DMS 273 (cell line): ENCODE measurements at regions not wholly inside any gene's neighbourhood (a gene's known extent, or its start where the extent isn't known, plus 50 kb on each side); places are given as distances from the start of the nearest gene placed in this dataset.

Source experiments
- DNase-seq: peaks from one replicate; lab custom pipeline; 2025; ENCODE audit not compliant: unreplicated experiment; lab: John Stamatoyannopoulos, UW

DNA sequence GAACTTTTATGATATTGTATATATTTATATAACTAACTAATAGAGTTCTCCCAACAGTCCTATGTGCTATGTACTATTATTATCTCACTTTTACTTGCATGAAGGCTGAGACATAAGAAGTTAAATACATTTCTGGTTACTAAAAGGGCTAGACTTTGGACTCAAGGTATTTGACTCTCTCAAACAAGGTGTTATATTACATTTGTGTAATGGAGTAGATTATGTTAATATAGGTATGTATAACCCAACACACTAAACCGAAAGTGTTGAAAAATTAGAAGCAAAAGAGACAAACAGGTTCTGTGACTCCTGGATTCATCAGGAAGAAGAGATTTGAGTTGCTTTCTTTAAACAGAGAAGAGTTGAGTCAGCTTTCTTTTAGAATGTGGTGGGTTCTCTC, 733.6 kb upstream of the ZEB2 start:
- DNase-seq = no peak

DNA sequence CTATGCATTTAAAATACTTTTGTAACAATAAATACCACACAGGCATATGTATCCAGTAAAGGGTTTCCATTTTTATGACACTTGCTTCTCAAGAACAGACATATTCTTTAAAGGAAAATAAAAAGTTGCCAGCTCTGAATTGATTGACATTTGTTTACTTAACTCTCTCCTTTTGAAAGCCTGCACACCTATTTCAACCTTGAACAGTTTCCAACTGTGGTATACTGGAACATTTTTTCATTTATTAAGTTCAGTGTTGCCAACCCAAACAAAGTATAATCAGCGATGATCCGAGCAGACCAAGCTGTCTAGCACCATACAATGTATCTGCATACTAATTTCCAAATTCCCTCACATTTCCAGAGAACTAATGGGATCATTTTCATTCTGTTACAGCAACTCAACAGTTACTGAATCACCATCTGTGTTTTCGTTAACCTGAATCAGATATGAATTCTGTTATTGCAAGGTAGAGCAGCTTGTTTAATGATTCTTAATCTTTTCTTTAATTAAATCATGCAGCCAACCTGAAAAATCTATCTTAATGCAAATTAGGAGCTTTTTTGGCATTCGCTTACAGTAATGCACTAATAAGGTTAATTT, 725.5 kb upstream of the ZEB2 start:
- DNase-seq = peak; percentile 64

DNA sequence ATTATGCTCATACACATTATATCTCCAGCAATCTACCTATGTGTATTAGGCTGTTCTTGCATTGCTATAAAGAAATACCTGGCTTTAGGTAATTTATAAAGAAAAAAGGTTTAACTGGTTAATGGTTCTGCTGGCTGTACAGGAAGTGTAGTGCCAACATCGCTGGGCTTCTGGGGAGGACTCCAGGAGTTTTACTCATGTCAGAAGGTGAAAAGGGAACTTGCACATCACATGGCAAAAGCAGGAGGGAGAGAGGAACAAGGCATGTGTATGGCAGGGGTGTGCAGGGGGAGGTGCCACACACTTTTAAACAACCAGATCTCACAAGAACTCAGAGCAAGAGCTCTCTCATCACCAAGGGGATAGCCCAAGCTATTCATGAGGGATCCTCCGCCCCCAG, 715.4 kb upstream of the ZEB2 start:
- no peak for DNase-seq

DNA sequence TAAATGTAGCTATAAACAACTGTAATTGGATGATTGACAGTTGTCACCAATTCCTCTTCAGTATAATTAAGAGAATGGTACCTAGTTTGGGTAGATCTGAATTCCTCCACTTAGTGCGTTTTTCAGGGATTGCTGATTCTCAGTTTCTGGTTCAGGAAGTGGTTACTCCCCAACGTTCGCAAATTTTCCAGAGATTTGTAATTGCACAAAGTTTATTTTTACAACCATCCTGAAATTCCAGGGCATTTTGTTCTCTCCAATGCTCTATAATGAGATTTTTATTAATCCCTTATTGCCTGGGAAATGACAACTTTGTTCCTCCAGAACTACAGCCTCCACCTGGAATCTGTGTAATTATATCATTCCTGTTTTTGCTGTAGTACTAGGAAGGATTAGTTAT, 710.6 kb upstream of the ZEB2 start:
- DNase-seq = no peak

DNA sequence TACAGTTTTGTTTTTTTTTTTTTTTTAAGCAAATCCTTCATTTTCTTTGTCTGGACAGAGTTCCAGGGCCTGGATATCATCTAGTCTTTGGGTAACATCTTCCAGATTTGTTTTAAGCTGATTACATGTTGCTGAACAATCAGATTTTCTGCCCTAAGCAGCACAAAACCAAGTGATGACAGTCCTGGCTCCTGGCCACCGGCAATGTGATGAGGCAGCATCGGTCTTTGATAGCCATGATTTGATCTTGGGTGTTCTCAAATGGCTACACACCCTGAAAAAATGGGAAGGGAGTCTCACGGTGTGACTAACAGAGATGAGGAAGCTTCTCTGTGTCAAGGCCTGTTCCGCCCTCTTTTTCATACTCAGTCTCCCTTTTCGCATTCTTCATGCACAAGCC, 708.6 kb upstream of the ZEB2 start:
- no peak for DNase-seq

DNA sequence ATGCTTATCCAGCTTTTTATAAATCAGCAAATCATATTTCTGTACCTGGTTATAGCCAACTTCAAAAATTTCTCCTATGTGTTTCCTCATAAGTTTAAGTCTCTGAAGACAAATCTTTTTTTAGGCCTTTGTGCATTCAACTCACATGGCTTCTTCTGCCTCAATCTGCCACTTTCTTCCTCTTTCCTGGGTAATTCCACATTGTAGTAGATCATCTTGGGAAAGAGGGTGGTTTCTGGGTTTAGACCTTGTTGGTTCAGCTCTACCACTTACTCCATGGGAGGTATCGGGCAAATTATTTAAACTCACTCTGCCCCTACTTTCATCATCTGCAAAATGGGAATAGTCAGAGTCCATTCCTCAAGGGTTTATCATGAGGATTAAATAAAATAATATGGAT, 707.0 kb upstream of the ZEB2 start:
- no peak for DNase-seq

DNA sequence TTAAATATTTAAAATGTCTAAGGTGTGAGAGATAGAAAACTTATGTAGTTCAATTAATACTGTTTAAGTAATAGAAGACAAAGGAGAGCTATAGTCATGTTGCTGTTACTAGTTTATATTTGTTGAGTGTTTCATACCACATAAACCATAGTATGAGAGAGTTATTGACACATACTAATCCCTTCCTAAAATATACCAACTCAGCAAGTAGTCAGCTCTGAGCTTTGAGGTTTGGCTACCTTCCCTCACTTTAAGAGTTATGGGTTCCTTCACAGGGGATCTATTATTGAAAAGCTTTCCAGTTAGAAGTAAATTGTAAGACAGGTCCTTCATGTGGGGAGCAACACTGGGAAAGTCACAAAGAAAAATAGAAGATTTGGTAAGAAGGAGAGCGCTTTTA, 701.6 kb upstream of the ZEB2 start:
- no peak for DNase-seq

DNA sequence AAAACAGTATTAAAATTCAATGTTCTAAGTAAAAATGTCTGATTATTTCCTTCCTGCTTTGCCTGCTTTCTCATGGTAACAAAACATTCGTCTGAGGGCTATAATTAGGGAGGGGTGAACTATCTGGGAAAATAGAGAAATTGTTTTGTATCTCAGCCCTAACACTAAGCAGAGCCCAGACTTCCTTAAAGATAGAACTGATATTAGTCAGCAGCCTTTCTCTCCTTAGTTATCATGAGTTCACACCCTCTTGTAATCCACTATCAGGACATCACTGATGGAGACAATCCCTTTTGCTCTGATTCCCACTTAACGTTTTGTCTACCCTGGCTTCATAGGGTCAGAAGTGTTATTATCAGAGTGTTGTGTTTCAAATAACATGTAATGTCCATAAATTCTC, 701.1 kb upstream of the ZEB2 start:
- no peak for DNase-seq

DNA sequence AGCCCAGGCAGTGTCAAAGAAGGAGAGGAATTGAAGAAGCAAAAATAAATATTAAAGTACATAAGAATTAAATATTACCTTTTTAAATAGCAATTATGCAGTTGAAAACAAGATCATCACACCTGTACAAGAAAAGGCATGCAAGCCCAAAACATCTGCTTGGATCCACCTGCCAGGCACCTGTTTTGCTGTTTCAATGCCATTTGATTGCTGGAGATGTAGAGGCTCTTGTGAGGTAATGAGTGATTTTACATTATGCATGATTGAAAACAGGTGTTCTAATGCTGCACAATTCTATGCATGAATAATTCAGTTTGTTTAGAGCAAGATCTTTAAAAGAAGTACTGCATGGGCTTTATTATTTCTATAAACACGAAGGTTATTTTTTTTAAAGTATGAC, 700.6 kb upstream of the ZEB2 start:
- DNase-seq = peak; percentile 7

DNA sequence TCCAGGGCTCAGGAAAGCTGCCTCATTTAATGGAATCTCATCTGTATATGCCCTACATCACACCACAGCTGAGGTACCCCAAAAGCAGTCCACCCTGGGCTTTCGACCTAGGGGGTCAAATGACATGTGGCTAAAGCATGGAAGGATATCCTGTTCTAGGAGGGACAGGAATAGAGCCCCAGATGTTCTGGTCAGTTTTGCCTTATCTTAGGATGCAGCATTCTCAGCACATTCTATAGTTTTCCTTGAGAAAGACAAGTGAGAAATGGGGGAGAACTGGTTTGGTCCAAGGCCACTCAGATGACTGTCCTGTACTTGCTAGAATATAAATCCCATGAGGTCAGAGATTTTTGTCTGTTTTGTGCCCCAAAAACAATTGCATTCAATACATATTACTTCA, 688.0 kb upstream of the ZEB2 start:
- DNase-seq = no peak

DNA sequence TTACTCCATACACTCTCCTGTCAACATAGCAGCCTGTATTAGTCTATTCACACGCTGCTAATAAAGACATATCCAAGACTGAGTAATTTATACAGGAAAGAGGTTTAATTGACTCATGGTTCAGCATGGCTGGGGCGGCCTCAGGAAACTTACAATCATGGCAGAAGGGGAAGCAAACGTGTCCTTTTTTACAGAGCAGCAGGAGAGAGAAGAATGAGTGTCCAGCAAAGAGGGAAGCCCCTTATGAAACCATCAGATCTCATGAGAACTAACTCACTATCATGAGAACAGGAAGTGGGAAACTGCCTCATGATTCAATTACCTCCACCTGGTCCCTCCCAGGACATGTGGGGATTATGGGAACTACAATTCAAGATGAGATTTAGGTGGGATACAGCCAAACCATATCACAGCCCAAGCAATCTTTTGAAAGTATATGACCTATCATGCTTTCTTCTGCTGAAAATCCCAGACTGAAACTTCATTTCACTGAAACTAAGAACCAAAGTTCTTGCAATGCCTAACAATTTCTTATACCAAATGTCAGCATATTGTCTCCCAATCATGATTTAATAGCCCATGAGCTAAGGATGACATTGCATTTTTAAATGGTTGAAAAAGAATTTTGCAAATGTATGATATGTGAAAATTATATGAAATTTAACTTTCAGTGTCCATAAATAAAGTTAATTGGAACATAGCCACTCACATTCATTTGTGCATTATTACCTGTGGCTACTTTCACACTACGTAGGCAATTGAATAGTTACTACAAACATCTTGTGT, 686.8 kb upstream of the ZEB2 start:
- DNase-seq = no peak

DNA sequence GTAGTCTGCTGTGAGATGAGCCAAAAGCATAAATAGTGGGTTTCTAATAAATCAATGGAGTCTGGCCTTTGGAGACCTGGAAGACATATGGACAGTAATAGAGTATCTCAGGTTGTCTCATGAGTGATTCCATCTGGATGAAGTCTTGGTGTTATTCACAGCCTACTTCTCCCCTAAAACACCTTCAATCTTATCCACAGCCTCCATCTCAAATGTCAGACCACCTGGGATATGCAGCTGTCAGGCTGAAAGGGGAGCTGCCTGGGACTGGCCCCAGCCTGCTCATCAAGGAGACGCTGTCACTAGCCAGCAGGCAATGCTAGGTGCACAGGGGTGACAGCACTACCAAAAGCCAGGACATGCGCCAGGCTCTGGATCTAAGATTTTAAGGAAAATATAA, 684.0 kb upstream of the ZEB2 start:
- peak; percentile 95 for DNase-seq

DNA sequence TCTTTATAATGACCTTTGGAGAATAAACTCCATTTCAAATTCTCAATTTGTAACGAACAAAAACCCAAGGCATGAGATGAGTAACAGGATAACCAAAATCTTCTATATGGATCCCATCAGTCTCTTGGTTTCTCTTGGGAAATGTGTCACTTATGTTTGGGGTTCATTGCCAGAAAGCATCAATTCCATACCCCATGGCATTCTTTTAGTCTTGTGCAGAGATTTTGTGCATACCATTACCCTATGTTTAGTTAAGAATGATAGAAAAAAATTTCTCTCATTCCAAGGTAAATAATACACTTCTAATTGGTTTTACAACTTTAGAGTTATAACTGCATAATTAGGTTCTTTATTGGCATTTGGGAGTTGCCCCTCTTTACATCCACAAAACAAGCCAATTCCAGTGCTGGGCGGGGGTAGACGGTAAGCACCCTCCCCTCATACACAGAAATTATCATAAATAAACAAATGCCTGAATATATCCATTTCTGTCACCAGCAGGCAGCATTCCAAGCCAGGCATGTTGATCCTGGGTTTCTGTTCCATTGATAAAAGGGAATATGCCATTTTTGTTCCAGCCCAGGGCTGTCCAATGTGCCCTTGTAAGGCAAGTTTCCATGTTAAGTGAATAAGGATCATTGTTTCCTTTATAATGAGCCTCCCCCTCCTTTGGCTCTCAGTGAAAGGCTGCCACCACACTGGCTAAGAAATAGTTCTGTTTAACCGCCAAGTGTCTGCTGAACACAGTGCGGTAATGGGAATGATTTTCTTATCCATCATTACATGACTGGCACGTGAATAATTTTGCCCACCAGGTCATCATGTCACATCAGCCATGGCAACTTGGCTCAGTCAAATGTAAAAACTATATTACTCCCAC, 680.1 kb upstream of the ZEB2 start:
- DNase-seq = no peak

DNA sequence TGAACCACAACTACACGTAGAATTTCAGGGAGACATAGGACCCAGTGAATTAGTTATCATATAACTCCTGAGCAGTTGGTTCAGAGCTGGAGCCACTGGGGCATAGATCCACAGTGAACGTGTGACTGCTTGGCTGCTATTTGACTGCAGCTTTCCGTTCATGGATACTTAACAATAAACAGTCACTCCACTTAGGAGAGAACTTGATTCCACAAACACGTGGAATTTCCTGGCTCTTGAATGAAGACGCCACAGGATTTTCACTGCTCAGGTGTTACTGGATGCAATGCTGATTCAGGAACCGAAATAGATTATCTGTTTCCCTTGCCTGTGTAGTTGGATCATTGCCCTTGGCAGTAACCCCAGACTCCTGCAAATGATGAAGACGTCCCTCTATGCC, 679.1 kb upstream of the ZEB2 start:
- DNase-seq = no peak

DNA sequence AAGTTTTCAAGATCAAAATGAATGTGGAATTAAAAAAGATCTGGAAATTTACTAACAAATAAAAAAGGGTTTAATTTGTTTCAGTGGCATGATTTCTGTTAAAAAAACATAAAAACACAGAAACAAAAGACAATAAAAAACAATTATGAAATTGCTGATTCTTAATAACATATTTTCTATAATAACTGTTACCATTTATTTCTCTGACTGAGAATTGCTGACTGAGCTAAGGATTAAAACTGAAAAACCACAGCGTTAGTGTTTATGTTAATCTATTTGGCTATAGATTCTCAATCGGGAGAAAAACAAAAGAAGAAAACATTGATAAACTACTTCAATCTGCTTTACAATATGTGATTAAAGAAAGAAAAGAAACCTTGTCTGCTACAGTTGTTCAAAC, 678.6 kb upstream of the ZEB2 start:
- DNase-seq = no peak

DNA sequence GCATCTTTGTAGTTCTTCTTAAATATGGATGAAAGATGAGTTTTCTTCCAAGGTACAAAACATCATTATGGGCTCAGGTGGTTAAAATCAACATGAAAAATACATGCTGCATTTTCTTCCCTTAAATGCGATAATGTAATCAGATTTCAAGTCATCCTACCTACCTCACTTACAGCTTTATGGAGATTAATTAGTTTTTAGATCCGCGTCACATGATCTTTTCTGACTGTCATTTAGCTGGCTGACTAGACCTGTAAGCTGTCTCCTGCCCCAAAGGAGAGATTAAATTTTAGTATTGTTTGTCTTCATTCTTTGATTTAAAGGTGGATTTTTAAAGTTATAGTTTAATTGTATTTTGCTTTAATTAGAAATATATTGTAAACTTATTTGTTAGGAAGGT, 678.0 kb upstream of the ZEB2 start:
- DNase-seq = no peak

DNA sequence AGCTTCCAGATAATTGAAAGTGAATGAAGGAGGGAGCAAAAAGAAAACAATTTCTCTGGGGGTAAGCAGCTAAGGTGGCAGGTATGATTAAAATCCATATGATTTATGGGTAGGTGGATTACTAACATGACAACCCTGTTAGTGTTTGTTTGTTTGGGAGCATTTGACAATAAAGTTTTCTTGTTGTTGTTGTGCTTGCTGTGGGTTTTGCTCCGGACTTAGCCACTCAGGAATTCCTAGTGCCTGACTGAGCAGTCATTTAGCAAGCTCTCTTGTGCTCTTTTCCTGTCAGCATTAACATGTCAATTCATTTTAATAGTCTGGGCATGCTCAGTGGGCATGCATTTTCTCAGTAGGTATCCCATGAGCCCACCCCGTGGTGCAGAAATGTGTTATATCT, 674.8 kb upstream of the ZEB2 start:
- no peak for DNase-seq

DNA sequence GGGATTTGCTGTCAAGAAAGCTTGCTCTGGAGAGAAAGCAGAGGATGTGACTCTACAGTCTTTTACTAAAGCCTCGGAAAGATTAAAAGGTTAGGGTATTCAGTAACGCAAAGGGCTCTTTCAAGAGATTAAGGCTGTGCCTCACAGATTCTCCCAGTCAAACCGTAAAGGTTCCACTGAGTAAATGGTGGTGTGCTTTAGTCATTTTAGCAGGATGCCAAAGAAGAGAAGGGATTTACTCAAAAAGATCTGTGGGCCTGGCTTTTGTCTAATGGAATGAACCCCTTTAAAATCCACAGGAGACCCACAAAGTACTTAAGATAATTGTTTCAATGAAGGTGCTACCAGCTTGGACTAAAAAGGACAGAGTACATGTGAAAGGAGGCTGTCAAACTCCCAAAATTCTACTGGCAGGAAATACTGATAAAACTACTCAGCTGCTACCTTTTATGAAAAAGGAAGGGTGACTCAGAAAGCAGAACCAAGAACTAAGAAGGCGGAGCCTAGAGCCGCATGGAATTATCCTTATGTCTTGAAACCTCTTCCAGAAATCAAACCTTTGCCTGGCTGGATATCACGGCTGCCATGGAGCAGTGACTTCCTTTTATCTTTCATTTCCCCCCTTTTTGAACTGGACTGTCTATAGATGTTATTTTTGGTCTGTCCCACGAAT, 670.2 kb upstream of the ZEB2 start:
- no peak for DNase-seq

DNA sequence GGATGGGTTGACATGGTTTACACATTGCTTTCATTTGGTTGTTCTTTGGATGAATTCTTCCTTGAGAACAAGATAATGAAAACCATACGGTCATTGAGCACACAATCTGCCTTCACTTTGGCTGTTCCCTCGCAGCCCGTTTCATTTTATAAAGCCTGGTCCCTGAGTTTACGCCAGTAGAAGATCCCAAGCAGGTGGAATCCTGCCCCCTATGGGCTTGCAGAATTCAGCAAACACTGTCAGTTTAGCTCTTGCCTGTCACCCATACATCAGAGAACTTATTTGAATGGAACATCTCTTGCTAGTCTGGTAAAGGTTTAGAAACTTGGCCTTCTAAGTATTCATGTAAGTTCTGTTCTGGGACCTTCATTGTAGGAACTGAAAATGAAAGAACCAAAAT, 666.4 kb upstream of the ZEB2 start:
- peak; percentile 9 for DNase-seq

DNA sequence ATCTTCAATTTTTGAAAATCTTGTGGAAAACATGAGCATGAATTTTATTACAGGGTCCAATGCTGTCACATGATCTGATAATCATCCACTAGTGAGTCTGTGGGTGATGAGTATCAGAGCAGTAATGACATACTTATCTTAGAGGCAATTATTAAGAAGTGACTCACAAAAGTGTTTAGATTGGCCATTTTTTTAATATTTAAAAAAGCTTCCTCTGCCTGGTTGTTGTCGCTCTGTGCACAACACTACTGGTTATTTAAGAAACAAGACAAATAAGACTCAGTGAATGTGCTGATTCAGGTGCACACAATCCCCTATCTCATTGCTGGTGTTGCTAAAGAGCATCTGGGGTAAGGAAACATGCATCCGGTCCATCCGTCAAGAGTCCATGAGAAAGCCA, 665.8 kb upstream of the ZEB2 start:
- DNase-seq = no peak
